HG03571 (cell line): ENCODE measurements at regions not wholly inside any gene's neighbourhood (a gene's known extent, or its start where the extent isn't known, plus 50 kb on each side); places are given as distances from the start of the nearest gene placed in this dataset.
"Not testable (repeated sequence)": the region's sequence is repeated elsewhere in the genome, so short reads cannot be mapped to it uniquely, and the experiment has no call there.

Experiments used
- ATAC-seq: cut with Tn5 transposase; IDR thresholded peaks from one replicate; pipeline ENCODE4 v1.9.1; 2021; ENCODE audit not compliant: unreplicated experiment

DNA sequence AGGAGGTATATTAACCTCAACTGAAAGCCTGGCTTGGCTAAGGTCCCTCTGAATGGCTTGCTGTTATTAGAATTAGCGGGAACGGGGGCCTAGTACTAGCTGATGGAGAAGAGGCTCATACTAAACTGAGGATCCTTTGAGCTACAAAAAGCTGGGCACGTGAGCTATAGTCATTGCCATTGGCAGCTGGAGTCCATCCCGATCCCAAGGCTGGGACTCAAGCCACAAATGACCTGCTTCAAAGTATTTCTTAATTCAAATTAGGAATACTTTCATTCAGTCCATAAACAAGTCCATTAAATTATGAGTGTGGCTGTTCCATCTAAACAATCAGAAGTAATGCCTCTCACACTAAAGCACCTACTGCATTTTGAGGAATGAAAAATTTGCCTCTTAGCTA lies 114.5 kb downstream of the DACT1 start:
- no peak for ATAC-seq

DNA sequence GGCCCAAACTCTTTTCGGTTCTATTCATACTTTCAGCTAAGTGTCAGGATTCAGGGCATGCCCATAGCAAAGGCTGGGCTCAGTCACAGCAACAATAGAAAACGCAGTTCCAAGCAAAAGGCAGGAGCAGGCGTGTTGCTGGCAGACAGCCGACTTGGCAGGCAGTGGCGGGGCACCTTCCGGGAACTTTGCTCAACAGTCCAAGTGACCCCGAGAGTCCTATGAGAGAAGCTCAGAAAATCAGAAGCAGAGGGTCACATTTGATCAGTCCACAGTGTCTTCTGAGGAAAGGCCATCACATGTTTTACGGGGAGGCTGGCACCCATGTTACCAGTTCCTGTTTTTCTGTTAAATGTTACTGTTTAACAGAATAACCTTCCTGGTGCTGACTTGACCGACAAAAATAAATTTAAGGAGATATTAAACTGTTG lies 115.0 kb downstream of the DACT1 start:
- no peak for ATAC-seq

DNA sequence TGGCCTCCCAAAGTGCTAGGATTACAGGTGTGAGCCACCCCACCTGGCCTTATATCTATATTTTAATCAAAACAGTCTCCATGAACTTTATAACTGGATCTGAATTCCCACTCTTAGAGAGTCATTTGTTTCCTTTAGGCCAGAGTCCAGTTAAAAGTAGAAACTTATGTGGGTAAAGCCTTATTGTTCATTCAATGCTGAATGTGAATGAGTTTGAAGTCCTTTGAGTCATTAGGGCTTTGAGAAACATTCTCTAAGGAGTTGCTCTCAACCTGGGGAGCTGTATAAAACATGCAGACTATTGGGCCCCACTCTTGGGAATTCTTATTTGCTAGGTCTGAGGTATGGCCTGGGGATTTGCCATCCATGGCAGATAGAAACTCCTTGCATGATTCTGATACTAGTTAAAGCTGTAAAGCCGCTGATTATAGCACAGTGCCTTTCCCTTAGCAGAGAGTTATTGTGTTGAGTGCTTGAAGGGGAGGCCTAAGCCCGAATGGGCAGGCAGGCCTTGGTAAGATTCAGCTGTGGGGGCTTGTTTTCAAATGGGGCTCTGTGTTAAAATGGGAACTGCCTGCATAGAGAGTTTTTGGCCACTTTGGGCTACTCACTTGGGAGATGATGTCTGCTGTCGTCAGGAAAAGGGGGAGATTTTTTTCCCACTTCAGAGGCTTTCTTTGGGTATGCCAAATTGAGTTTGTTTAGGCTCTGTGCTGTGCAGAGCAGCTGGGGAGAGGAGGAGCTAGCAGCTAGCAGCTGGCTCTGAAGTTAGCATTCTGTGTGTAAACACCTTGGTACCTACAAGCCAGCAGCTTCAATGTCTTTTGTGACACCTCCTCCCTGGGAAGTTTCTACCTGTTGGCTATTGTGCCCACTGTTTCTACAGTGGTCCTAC lies 117.5 kb downstream of the DACT1 start:
- ATAC-seq, result no peak

DNA sequence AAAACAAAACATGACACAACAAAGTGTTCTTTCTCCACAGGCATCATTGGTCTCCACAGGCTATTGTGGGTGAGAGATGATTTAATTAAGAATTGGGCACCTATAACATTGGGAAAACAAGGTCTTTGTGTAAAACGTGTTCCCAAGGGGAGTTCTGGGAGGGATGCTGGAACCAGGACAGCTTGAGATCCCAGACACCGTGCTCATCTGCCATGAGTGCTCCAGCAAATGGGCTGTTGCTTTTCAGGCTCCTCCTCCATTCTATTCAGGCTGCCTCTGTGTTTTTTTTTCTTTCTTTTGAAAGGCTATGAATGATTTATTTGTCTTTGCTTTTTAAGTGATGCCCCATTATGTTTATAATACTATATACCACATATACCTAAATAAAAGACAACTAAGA lies 122.4 kb downstream of the DACT1 start:
- no peak for ATAC-seq

DNA sequence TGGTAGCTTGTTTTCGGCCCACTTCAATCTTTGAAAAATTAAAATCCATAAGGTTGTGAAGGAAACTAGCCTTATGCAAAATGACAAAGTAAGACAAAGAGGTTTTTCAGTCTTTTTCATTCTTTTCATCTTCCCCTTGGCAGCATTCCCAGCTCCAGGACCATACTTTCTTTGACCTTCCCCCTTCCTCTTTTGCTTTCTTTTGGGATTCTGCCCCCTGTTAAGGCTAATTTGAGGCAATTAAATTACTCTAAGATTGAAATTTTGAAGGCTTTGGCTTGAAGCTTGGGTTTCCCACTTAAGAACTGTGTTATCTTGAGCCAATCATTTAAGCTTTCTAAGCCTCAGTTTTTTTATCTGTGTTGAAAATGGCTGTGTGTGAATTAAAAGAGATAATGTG lies 124.9 kb downstream of the DACT1 start:
- ATAC-seq, result no peak

DNA sequence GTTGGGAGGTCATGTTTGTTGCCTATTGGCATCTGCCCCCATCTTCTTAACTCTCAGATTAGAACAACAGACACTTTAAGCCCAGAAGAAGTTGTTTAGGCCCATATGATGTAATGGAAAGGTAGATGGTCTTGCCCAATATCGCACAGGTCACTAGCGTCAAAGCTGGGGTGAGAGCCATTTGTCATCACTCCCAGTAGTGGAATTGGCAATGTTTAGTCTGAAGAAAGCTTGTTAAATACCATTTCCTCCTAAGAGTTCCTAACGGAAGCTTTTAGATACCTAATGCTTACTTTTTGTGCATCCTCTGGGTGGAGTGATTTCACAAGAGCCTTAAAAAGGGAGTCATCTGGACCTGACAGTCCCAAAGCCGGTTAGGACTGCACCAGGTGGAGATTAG lies 125.4 kb downstream of the DACT1 start:
- ATAC-seq, result no peak

DNA sequence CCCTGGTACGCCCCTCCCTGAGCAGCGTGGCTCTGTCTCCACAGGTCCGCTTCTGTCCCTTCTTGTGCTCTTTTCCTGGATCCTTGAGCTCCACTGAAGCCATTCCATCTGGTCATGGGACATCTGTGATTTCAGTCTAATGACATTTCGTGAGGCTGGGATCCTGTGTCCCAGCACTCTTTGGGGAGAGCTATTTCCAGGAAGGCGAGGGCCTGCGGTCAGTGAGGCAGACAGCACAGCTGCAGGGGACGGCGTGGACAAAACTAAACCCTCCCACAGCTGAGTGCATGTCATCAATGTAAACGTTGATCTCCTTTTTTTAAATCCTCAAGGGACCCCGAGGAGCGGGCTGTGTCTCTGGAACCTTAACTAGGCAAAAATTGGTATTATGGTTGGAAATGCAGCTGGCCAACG lies 127.7 kb downstream of the DACT1 start:
- no peak for ATAC-seq

DNA sequence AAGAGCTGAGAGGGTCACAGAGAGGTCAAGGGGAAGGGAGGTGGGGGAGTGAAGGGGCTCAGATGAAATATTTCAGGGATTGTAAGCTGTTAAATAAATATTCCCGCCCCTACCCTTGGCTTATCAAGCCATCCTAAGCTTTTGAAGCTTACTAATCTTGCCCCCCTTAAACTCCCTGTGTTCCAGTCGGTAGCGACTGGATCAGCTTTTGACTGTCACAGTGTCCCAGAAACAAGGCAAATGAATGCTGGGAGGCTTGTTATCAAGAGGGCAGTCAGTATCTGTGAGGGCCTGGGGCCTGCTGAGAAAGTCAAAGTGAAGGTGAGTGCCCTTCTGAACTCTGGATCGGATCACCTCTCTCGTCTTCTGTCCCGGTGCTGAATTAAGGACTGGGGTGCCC lies 128.1 kb downstream of the DACT1 start:
- no peak for ATAC-seq

DNA sequence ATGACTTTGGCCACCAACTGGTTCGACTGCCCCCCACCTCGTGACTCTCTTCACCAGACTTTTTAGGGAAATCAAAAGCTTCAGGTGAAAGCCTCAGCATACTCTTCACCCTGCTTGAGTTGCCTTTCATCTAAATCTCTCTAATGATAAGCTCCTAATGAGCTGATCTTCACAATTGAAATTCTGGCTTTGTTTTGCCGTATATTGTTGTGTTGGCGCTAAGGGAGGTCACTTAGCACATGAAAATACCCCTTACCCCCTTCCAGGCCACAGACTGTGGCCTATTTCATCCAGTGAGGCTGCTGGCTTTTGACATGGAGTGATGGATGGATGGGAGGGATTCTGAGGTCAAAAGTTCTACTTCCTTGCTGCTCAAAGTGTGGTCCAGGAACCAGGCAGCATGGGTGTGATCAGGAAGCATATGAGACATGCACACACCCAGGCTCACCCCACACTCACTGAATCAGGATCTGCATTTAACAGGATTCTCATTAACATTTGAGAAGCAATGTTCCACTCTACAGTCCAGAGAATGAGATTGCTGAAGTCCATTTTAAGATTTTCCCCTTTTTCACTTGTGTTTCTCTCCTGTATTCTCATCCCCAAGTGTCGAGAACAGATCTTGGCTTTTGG lies 131.4 kb downstream of the DACT1 start:
- ATAC-seq, result no peak

DNA sequence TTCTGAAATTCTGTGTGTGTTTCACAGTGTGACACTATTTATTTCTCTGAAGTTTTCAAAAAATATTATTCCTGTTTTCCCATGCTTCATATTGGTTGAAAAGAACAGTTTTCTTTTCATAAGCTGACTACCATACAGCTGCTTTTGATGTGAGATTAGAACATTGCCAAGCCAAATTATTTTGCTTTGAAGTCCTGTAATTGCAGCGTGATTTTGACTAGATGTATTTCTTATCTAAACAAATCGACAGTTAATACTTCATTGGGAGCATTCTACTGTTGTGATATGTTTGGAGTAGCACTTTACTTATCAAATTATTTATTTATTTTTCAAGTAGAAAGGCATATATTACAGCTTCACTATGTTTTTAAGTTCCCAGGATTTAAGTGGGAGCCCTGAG lies 132.0 kb downstream of the DACT1 start:
- no peak for ATAC-seq

DNA sequence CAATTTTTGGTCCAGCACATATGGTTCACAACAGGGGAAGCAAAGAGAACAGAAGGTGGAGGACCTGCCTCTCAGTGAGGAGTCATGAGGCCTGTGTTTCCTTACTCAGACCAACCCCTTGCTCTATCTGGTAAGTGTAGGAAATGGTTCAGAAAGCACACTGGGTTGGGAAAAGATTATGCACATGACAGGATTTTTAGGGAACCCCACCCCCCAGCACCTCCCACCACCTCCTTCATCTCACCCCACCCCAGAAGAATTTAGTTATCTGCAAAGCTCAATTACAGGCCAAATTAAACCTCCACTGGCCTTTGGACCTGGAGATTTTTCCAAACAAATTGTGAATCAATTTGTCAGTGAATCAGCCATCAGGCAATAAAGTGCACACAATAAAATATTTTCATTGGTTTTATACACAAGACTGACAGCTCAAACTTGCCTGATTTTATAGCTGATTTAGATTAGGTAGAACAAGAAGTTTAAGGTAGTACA lies 132.8 kb downstream of the DACT1 start:
- ATAC-seq, result no peak

DNA sequence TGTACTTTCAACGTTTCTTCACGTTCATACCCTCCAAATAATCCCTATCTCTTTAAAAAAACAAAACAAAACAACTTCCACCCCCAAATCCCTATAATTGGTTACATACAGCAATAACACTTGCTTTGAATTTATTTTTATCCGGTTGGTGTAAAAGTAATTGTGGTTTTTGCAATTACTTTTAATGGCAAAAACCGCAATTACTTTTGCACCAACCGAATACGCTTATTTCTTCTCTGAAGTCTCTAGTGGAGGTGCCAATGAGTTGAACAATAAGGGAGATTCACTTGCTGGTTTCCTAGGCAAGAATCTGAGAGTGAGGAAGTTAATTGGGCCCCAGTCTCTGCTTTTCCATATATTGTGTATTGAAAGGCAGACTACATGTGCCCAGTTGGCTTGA lies 133.3 kb downstream of the DACT1 start:
- ATAC-seq, result no peak

DNA sequence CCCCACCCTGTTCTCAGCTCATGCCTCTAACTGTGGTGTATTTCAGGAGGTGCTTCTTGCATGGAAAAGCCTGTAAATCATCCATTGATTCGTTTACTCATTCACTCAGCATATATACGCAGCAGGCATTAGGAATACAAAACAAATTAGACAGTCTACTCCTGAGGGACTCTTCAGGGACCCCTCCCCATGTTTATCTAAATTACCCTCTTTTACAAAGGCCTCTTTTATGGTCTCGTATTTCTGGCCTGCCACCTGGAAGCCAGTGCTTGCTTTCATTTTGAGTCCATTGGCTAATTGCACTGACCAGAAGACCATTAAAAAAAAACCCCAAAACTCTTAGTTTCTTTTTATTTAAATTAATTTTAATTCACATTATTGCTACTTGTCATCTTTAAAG lies 134.4 kb downstream of the DACT1 start:
- ATAC-seq, result no peak

DNA sequence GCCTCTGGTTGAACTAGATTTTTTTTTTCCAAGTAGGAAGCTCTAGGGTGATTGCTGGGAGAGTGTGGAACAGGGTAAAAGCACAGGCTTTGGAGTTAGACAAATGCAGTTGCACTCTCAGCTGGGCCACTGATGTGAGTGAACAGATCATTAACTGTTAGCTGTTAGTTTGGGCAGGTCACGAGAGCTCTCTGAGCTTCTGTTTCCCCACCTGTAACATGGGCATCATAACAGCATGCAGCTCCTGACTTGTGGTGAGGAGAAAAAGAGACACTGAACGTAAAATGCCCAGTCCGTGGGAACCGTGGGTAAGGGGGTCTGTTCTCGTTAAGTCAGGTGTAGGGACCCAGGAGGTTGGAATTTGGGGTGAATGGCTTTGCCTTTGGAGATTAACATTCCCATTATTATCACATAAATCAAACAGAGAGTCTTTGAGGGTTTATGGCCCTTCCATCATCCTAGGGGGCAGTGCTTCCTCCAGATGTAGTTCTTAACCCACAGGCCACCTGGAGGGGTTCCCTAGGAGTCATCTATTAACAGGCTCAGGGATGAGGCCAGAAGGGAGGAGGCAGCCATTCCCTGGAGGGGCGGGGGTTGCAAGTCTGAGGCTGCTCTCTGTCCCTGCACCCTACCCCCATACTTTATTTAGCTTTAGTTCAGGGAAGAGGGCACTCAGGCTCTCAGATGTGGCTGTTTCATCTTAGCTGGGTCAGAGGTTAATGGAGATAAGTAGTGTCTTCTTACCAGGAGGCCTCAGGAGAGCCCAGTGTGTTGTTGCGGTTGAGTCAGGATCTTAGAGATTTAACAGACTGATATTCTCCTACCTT lies 135.2 kb downstream of the DACT1 start:
- ATAC-seq, result no peak

DNA sequence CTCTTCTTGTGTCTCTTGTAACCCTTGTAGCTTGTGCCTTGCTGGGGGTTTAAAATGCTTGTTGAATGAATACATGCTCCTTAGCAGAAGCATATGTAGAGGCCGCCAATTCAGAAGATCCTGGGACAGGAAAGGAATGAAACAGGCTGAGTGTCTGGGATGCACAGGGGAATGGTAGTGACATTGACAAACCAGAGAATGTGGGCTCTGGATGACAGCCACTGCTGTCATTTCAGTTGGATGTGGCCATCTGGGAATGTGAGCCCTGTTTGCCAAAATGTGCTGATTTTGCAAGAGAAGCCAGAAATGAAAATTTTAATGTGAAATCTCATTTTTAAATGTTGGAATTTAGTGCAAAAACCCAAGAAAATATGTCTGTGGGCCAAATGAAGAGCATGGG lies 136.8 kb downstream of the DACT1 start:
- no peak for ATAC-seq

DNA sequence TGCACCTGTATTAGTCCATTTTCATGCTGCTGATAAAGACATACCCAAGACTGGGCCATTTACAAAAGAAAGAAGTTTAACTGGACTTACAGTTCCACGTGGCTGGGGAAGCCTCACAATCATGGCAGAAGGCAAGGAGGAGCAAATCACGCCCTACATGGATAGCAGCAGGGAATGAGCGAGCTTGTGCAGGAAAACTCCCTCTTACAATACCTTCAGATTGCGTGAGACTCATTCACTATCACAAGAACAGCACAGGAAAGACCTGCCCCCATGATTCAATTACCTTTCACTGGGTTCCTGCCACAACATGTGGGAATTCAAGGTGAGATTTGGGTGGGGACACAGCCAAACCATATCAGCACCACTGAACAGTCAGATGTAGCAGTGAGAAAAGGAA lies 137.4 kb downstream of the DACT1 start:
- not testable (repeated sequence) for ATAC-seq

DNA sequence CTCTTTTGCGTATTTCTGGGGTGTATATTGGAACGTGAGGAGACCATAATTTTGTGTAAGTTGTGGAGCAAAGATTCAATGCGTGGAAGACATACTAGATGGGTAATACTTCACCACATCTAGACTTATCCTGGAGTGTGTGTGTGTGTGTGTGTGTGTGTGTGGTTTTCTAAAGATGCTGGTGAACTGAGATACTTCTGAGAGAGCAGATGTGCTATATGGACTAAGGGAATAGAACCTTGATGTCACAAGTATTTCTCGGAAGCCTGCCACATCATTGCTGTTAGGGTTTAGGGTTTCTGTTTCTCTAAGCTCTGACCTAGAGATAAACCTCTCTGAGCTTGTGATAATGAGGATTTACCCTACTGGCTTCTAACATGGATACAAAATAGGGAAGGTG lies 138.8 kb downstream of the DACT1 start:
- ATAC-seq, result no peak

DNA sequence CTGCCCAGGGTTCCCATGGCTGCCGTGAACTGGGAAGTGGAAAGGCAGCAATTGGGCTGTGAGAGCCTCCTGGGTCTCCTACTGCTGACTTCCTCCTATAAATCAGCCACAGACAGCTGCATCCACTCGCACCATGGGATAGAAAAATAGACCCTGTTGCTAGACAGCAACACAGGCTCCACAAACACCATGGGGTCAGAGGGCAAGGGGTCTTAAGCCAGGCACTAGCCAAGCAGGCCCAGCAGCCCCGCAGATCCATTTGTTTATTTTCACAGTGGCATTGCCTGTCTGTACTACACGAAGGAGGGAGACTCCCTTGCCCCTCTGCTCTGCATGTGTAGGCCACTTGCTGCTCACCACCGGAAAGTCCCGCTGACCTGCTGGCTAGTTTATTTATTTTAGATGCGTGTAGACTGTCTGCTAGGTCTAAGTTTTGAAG lies 139.8 kb downstream of the DACT1 start:
- ATAC-seq, result no peak

DNA sequence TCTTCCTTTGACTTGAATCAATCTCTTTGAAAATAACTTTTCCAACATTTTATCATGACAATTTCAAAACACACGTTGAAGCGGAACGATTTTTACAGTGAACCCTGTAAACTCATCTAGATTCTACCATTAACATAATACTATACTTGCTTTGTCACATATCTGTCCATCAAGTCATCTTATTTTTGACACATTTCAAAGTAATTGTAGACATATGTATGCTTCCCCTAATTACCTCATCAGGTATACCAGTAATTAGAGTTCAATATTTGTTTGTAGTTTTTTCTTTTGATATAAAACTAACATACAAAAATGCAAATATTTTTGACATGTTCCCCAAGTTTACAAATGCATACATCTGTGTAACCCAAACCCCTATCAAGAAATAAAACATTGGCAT lies 140.4 kb downstream of the DACT1 start:
- no peak for ATAC-seq

DNA sequence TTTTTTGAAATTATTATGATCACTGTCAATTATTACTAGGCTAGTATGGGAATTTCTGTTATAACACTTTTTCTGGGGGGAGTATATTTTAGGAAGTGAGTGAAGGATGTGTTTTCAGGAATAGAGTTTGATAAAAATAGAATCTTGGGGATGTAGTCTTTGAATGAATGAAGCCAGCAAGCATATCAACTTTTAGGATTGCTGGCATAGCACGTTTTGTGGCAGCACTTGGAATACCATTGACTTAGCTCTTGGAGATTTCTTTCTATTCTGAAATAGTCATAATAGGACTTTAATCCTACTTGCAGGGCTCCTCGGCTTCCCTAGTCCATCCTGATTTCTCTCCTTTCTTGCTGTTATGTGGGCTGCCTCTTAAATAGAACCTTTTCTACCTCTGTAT lies 141.6 kb downstream of the DACT1 start:
- no peak for ATAC-seq

DNA sequence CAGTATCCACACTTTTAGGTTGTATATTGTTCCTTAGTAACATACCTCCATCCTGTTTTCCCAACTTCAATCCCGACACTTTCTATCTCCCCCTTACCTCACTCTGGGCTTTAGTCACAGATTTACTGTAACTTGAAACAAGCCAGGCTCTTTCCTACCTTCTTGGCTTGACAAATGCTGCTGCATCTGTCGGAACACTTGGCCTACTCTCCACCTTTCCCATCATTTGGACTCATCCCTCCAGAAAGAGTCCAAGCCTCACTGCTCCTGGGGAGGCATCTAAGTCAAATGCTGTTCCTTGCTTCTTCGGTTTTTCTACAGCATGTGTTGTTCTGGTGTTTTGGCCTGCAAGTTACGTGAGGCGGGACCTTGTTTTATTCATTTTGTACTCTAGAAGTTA lies 142.4 kb downstream of the DACT1 start:
- ATAC-seq, result no peak

DNA sequence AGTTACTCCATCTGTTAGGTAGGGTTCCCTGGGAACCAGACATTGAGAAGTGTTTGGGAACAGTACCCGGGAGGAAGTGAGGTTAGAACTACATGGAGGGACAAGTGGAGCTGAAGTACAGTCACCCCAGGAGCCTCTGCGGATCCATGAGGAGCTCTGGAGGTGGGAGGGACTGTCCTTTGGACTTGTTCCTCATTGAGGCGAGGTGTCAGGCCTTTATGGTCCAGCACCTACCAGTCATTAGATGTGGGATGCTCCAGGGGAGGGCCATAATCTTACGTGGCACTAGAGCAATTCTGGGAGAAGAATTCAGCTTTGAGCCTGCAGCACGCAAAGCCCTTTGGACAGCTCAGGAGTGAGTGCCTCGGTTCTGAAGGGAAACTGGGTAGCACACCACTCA lies 142.8 kb downstream of the DACT1 start:
- ATAC-seq, result no peak
